A549 (cell line): ENCODE measurements at regions not wholly inside any gene's neighbourhood (a gene's known extent, or its start where the extent isn't known, plus 50 kb on each side); places are given as distances from the start of the nearest gene placed in this dataset.

Experiments
- ATAC-seq, 2 experiments: fragments of 200-7000 bp in 1 of 2; fragments of >200 bp in 1 of 2; cut with Nextera tagmentation in 1 of 2; cut with Tn5 transposase in 1 of 2; 3 replicates each; pipeline versions ENCODE4 v1.8.0 to v1.9.1; 2018 to 2020; ENCODE audit warnings: mild to moderate bottlenecking in 1 of 2, moderate library complexity in 1 of 2
- CTCF ChIA-PET: fragments of 300-600 bp; sonication (Branson Sonifier 250); formaldehyde crosslinking; extraction: SDS; loops from one replicate; lab custom pipeline; 2021; ENCODE audit warnings: antibody characterized with exemption, inconsistent platforms; lab: Yijun Ruan, JAX
- POLR2A ChIA-PET: fragments of 350-600 bp; formaldehyde crosslinking; extraction: SDS; loops from one replicate; lab custom pipeline; 2021; ENCODE audit warnings: antibody characterized with exemption, inconsistent platforms; lab: Yijun Ruan, JAX
- DNase-seq, 2 experiments: peaks; one replicate each; pipeline versions ENCODE4 v3.0.0 to v3.0.0-alpha.2; 2011 to 2016; ENCODE audit warnings: low read depth in 1 of 2, low spot score in 1 of 2
- FAIRE-seq: peaks from 2 replicates; lab custom pipeline; 2011; peaks lifted over from hg19 to GRCh38; lab: Jason Lieb, UNC
- H3K27ac ChIP-seq, 2 experiments: fragments of >200 bp; sonication (Bioruptor Twin); formaldehyde crosslinking; 3 replicates each; pipeline ENCODE4 v1.5.1; 2016 to 2017
- H3K4me1 ChIP-seq: fragments of >200 bp; sonication (Bioruptor Twin); formaldehyde crosslinking; 3 replicates; pipeline ENCODE4 v1.6.1; 2016
- H3K4me2 ChIP-seq: fragments of >200 bp; sonication (Bioruptor Twin); formaldehyde crosslinking; 3 replicates; pipeline ENCODE4 v1.6.1; 2016
- H3K4me3 ChIP-seq: fragments of >200 bp; sonication (Bioruptor Twin); formaldehyde crosslinking; 3 replicates; pipeline ENCODE4 v1.5.1; 2016
- H3K9me3 ChIP-seq: fragments of >200 bp; sonication (Bioruptor Twin); formaldehyde crosslinking; 3 replicates; pipeline ENCODE4 v1.6.1; 2016
- BCL3 ChIP-seq: fragments of >200 bp; sonication (Bioruptor Twin); formaldehyde crosslinking; IDR thresholded peaks from 3 replicates; pipeline ENCODE4 v1.6.1; 2016
- CBX8 ChIP-seq: fragments of 200-600 bp; sonication (generic); IDR thresholded peaks from 2 replicates; pipeline ENCODE4 v1.6.1; 2016
- CTCF ChIP-seq: fragments of >200 bp; sonication (Bioruptor Twin); formaldehyde crosslinking; IDR thresholded peaks from 3 replicates; pipeline ENCODE4 v1.5.1; 2016
- E2F6 ChIP-seq: IDR thresholded peaks from 2 replicates; pipeline ENCODE4 v1.6.1; 2012; ENCODE audit warnings: low read depth, borderline replicate concordance
- EHMT2 ChIP-seq: fragments of 200-600 bp; sonication (generic); IDR thresholded peaks from 2 replicates; pipeline ENCODE4 v1.6.1; 2016; ENCODE audit warnings: antibody characterized with exemption, low read depth, mild to moderate bottlenecking, moderate library complexity
- EP300 ChIP-seq, 2 experiments: fragments of >200 bp; sonication (Bioruptor Twin); formaldehyde crosslinking; IDR thresholded peaks; 2 replicates in 1 of 2; 3 replicates in 1 of 2; pipeline ENCODE4 v1.6.1; 2016 to 2017
- ESRRA ChIP-seq: fragments of 150-350 bp; IDR thresholded peaks from 2 replicates; pipeline ENCODE4 v1.6.1; 2014; ENCODE audit warnings: mild to moderate bottlenecking, low read length, borderline replicate concordance
- FOSB ChIP-seq: fragments of 250-450 bp; sonication (Bioruptor Pico); IDR thresholded peaks from 2 replicates; pipeline ENCODE4 v1.5.0; 2020; ENCODE audit warnings: mild to moderate bottlenecking, moderate library complexity
- FOSL2 ChIP-seq, 2 experiments: fragments of 450-650 bp in 1 of 2; fragments of >200 bp in 1 of 2; sonication (Bioruptor Twin) in 1 of 2; formaldehyde crosslinking; IDR thresholded peaks; 2 replicates each; pipeline versions ENCODE4 v1.5.0 to v1.6.1; 2016 to 2020; ENCODE audit warnings: mild to moderate bottlenecking in 1 of 2, moderate library complexity in 1 of 2
- FOXS1 ChIP-seq: fragments of 250-450 bp; sonication (Bioruptor Pico); IDR thresholded peaks from 2 replicates; pipeline ENCODE4 v1.5.0; 2020; ENCODE audit warnings: mild to moderate bottlenecking, moderate library complexity
- GATA3 ChIP-seq: IDR thresholded peaks from 2 replicates; pipeline ENCODE4 v1.6.1; 2012; ENCODE audit warnings: borderline replicate concordance
- HES2 ChIP-seq: fragments of >200 bp; sonication (Bioruptor Twin); formaldehyde crosslinking; IDR thresholded peaks from 2 replicates; pipeline ENCODE4 v1.6.1; 2016
- HOXB5 ChIP-seq: fragments of 250-450 bp; sonication (Bioruptor Pico); IDR thresholded peaks from 2 replicates; pipeline ENCODE4 v1.5.0; 2020; ENCODE audit warnings: mild to moderate bottlenecking, moderate library complexity
- KDM5A ChIP-seq: fragments of 200-600 bp; sonication (generic); IDR thresholded peaks from 2 replicates; pipeline ENCODE4 v1.6.1; 2016; ENCODE audit warnings: antibody characterized with exemption, mild to moderate bottlenecking
- MAZ ChIP-seq: fragments of 150-350 bp; IDR thresholded peaks from 2 replicates; pipeline ENCODE4 v1.6.1; 2014; ENCODE audit warnings: antibody characterized with exemption, low read depth, low read length, borderline replicate concordance
- NFE2L2 ChIP-seq: fragments of 150-350 bp; conservative IDR thresholded peaks from 2 replicates; pipeline ENCODE4 v1.6.1; 2014; ENCODE audit warnings: low read length
- NPAS2 ChIP-seq: fragments of 250-450 bp; sonication (Bioruptor Pico); IDR thresholded peaks from 2 replicates; pipeline ENCODE4 v1.8.0; 2022; ENCODE audit warnings: mild to moderate bottlenecking, moderate library complexity, borderline replicate concordance
- PHF8 ChIP-seq: fragments of 200-600 bp; sonication (generic); IDR thresholded peaks from 2 replicates; pipeline ENCODE4 v1.6.1; 2016; ENCODE audit warnings: low read depth, mild to moderate bottlenecking, antibody characterized with exemption, moderate library complexity, borderline replicate concordance
- POLR2AphosphoS2 ChIP-seq: conservative IDR thresholded peaks from 2 replicates; pipeline ENCODE4 v1.6.1; 2012; ENCODE audit warnings: low read length, improper control_type of control experiment, inconsistent platforms
- RCOR1 ChIP-seq: fragments of 150-350 bp; IDR thresholded peaks from 2 replicates; pipeline ENCODE4 v1.6.1; 2014; ENCODE audit warnings: antibody characterized with exemption, low read length, low read depth
- RNF2 ChIP-seq: fragments of 200-600 bp; sonication (generic); IDR thresholded peaks from 2 replicates; pipeline ENCODE4 v1.6.1; 2016; ENCODE audit warnings: low read depth, mild to moderate bottlenecking, antibody characterized with exemption, moderate library complexity, borderline replicate concordance
- TFCP2L1 ChIP-seq: fragments of 250-450 bp; sonication (Bioruptor Pico); IDR thresholded peaks from 2 replicates; pipeline ENCODE4 v1.5.0; 2021; ENCODE audit warnings: mild to moderate bottlenecking
- TP53 ChIP-seq: fragments of 250-450 bp; sonication (Bioruptor Pico); IDR thresholded peaks from 2 replicates; pipeline ENCODE4 v1.5.0; 2021; ENCODE audit warnings: mild to moderate bottlenecking, moderate library complexity
- USF2 ChIP-seq: fragments of 450-650 bp; IDR thresholded peaks from 2 replicates; pipeline ENCODE4 v1.6.1; 2014; ENCODE audit warnings: antibody characterized with exemption
- ZC3H11A ChIP-seq: fragments of 450-650 bp; IDR thresholded peaks from 2 replicates; pipeline ENCODE4 v1.6.1; 2014; ENCODE audit warnings: antibody characterized with exemption, mild to moderate bottlenecking
- ZNF302 ChIP-seq: fragments of 250-450 bp; sonication (Bioruptor Pico); IDR thresholded peaks from 2 replicates; pipeline ENCODE4 v1.9.0; 2021; ENCODE audit warnings: inconsistent platforms, mild to moderate bottlenecking, moderate library complexity
- ZSCAN20 ChIP-seq: fragments of 250-450 bp; sonication (Bioruptor Pico); IDR thresholded peaks from 2 replicates; pipeline ENCODE4 v1.8.0; 2022; ENCODE audit warnings: mild to moderate bottlenecking, moderate library complexity
- WGBS: methylation state at CpG from one replicate; pipeline ENCODE4 v1.1.6; 2017; ENCODE audit errors: missing lambda C conversion rate; 5-methylcytosine and 5-hydroxymethylcytosine counted together

- ATAC-seq (no peak), FAIRE-seq (no peak), DNase-seq (no peak)
- Histone ChIP-seq H3K9me3 (no peaks in the 10 kb centered on the region), H3K4me2 (no peak overlapping the region), H3K27ac (no peak overlapping the region), H3K4me3 (no peak overlapping the region), H3K4me1 (no peaks in the 10 kb centered on the region)
- POLR2A ChIA-PET, result no interaction called here
- no peak for TF ChIP-seq ZC3H11A
- TF ChIP-seq PHF8, result no peak
- TF ChIP-seq ZNF302, result no peak
- no peak for TF ChIP-seq NFE2L2
- TF ChIP-seq FOSB (CRISPR knock-in tag), result no peak
- WGBS, result 44% methylated on average over 2 of the region's 2 CpGs
- CTCF ChIA-PET, result no interaction called here
Measured at GRCh38 chr2:168311261-168311910, 64.0 kb upstream of the STK39 start.

- FAIRE-seq, result no peak
- POLR2A ChIA-PET, result no interaction called here
- TF ChIP-seq MAZ (no peak), POLR2AphosphoS2 (no peak), ESRRA (no peak), TFCP2L1 (CRISPR knock-in tag) (no peak), KDM5A (no peak), FOSL2 (IDR thresholded peaks at IDR 0.05) (no peak), FOSL2 (CRISPR knock-in tag; IDR thresholded peaks at IDR 0.05) (no peak), CBX8 (no peak), RCOR1 (no peak), GATA3 (no peak), NPAS2 (CRISPR knock-in tag) (no peak), HOXB5 (CRISPR knock-in tag) (no peak), BCL3 (no peak), HES2 (no peak), USF2 (no peak), RNF2 (no peak)
- CTCF ChIA-PET, result no interaction called here
- H3K4me1 ChIP-seq, result no peaks in the 10 kb centered on the region
- H3K27ac ChIP-seq, result no peak overlapping the region
- H3K4me2 ChIP-seq, result no peak overlapping the region
- H3K9me3 ChIP-seq, result no peaks in the 10 kb centered on the region
- WGBS, result 0% methylated on average over 1 of the region's 1 CpG
- ATAC-seq, result no peak
- no peak overlapping the region for H3K4me3 ChIP-seq
- DNase-seq, result no peak
Measured at GRCh38 chr2:168312036-168312822, 64.8 kb upstream of the STK39 start.

GRCh38 chr2:168314236-168314635 lies 66.8 kb upstream of the STK39 start:
- Histone ChIP-seq H3K27ac (no peak overlapping the region), H3K4me1 (no peaks in the 10 kb centered on the region), H3K9me3 (no peaks in the 10 kb centered on the region), H3K4me3 (no peak overlapping the region), H3K4me2 (no peak overlapping the region)
- ATAC-seq (no peak), FAIRE-seq (no peak), DNase-seq (no peak)
- CTCF ChIA-PET, result interaction anchor here (1.0 to 1.2 kb wide), 2 partner anchors 32 to 445 kb away, joined by 3 to 5 read pairs; no protein-coding TSS in a partner anchor
- WGBS, result 94% methylated on average over 1 of the region's 1 CpG
- POLR2A ChIA-PET, result no interaction called here
- no peak for TF ChIP-seq CTCF
- TF ChIP-seq TP53 (CRISPR knock-in tag), result no peak
- TF ChIP-seq EP300 (IDR thresholded peaks at IDR 0.05), result no peak
- no peak for TF ChIP-seq GATA3
- TF ChIP-seq E2F6, result no peak
- TF ChIP-seq EHMT2, result no peak
- TF ChIP-seq BCL3, result no peak
- TF ChIP-seq FOXS1, result no peak
- no peak for TF ChIP-seq FOSB (CRISPR knock-in tag)
- TF ChIP-seq ZSCAN20 (CRISPR knock-in tag), result no peak
- no peak for TF ChIP-seq ZNF302
